Activated CD8-positive, alpha-beta T cell treated with anti-CD3 and anti-CD28 coated beads for 36 hours (primary cell): ENCODE measurements at regions not wholly inside any gene's neighbourhood (a gene's known extent, or its start where the extent isn't known, plus 50 kb on each side); places are given as distances from the start of the nearest gene placed in this dataset.
A peak's percentile ranks its signal among the peaks of the same experiment; 100 is the strongest.

Experiments
- ATAC-seq: fragments of 200-7000 bp; cut with Tn5 transposase; one replicate; pipeline ENCODE4 v1.10.0; 2021; ENCODE audit warnings: mild to moderate bottlenecking, moderate library complexity
- CTCF ChIA-PET: fragments of 350-600 bp; sonication (Branson Sonifier 250); formaldehyde crosslinking; loops from one replicate; lab custom pipeline; 2021; ENCODE audit warnings: antibody characterized with exemption; lab: Charles Lee
- POLR2A ChIA-PET: fragments of 350-600 bp; sonication (Branson Sonifier 250); formaldehyde crosslinking; loops from one replicate; lab custom pipeline; 2021; ENCODE audit warnings: antibody characterized with exemption; lab: Charles Lee
- DNase-seq: peaks from one replicate; pipeline ENCODE4 v3.0.0-alpha.2; 2020
- H3K27ac Mint-ChIP-seq: one replicate; pipeline ENCODE4 v1.8.0; 2021; ENCODE audit warnings: mild to moderate bottlenecking, mixed read lengths
- H3K27me3 Mint-ChIP-seq: one replicate; pipeline ENCODE4 v1.8.0; 2021; ENCODE audit warnings: mixed read lengths
- H3K36me3 Mint-ChIP-seq: one replicate; pipeline ENCODE4 v1.8.0; 2021; ENCODE audit warnings: low read depth, mixed read lengths
- H3K4me1 Mint-ChIP-seq: one replicate; pipeline ENCODE4 v1.8.0; 2021; ENCODE audit warnings: low read depth, mixed read lengths
- H3K4me3 Mint-ChIP-seq: one replicate; pipeline ENCODE4 v1.8.0; 2021; ENCODE audit warnings: mild to moderate bottlenecking, moderate library complexity, mixed read lengths
- H3K9me3 Mint-ChIP-seq: one replicate; pipeline ENCODE4 v1.8.0; 2021; ENCODE audit warnings: mixed read lengths
- CTCF ChIP-seq: fragments of 200-600 bp; IDR thresholded peaks from one replicate; pipeline ENCODE4 v1.8.0; 2022; ENCODE audit warnings: antibody characterized with exemption, mild to moderate bottlenecking
- intact Hi-C: fragments of 100-400 bp; cut with micrococcal nuclease; formaldehyde crosslinking; loops from one replicate; pipeline ENCODE4 v1.10.0; 2022

GRCh38 chr3:106117490-106117858 is 248.7 kb upstream of the CBLB start:
- no peak overlapping the region for H3K4me3 Mint-ChIP-seq
- CTCF ChIA-PET: no interaction called here
- H3K27ac Mint-ChIP-seq: no peak overlapping the region
- no peaks in the 10 kb centered on the region for H3K9me3 Mint-ChIP-seq
- POLR2A ChIA-PET: no interaction called here
- H3K4me1 Mint-ChIP-seq: peaks cover 25% of the 10 kb centered on the region
- no peaks in the 10 kb centered on the region for H3K27me3 Mint-ChIP-seq
- ATAC-seq (no peak), DNase-seq (no peak)
- H3K36me3 Mint-ChIP-seq: peaks cover 3% of the 10 kb centered on the region
- intact Hi-C loops: no loop called here
- TF ChIP-seq CTCF: no peak

GRCh38 chr3:106119614-106120082 is 250.8 kb upstream of the CBLB start:
- intact Hi-C loops: loop anchor here (10.0 kb wide), 1 partner anchor 215 kb away; no protein-coding TSS in a partner anchor
- DNase-seq (peak; percentile 45), ATAC-seq (peak; percentile 96)
- Mint-ChIP-seq H3K4me1 (peaks cover 25% of the 10 kb centered on the region), H3K27ac (peak overlapping the region; percentile 60), H3K4me3 (no peak overlapping the region), H3K9me3 (no peaks in the 10 kb centered on the region), H3K36me3 (peaks cover 3% of the 10 kb centered on the region), H3K27me3 (no peaks in the 10 kb centered on the region)
- ChIA-PET POLR2A (interaction anchor here (0.9 to 1.2 kb wide), 3 partner anchors 252 to 1807 kb away, joined by 3 read pairs; no protein-coding TSS in a partner anchor), CTCF (interaction anchor here (0.9 kb wide), 1 partner anchor 490 kb away, joined by 3 read pairs; no protein-coding TSS in a partner anchor)
- no peak for TF ChIP-seq CTCF

GRCh38 chr3:106120356-106120755 is 251.5 kb upstream of the CBLB start:
- ChIA-PET POLR2A (interaction anchor here (0.9 to 1.2 kb wide), 3 partner anchors 27 to 1806 kb away, joined by 3 read pairs; no protein-coding TSS in a partner anchor), CTCF (interaction anchor here (0.9 kb wide), 1 partner anchor 489 kb away, joined by 3 read pairs; no protein-coding TSS in a partner anchor)
- no peaks in the 10 kb centered on the region for H3K27me3 Mint-ChIP-seq
- H3K36me3 Mint-ChIP-seq: peaks cover 3% of the 10 kb centered on the region
- ATAC-seq (no peak), DNase-seq (no peak)
- intact Hi-C loops: loop anchor here (10.0 kb wide), 1 partner anchor 214 kb away; no protein-coding TSS in a partner anchor
- no peak for TF ChIP-seq CTCF
- no peak overlapping the region for H3K4me3 Mint-ChIP-seq
- H3K27ac Mint-ChIP-seq: peak overlapping the region; percentile 60
- H3K4me1 Mint-ChIP-seq: peaks cover 25% of the 10 kb centered on the region
- no peaks in the 10 kb centered on the region for H3K9me3 Mint-ChIP-seq

GRCh38 chr3:106121491-106122289 is 252.9 kb upstream of the CBLB start:
- DNase-seq (no peak), ATAC-seq (no peak)
- H3K4me3 Mint-ChIP-seq: no peak overlapping the region
- H3K27ac Mint-ChIP-seq: no peak overlapping the region
- peaks cover 25% of the 10 kb centered on the region for H3K4me1 Mint-ChIP-seq
- peaks cover 3% of the 10 kb centered on the region for H3K36me3 Mint-ChIP-seq
- no peaks in the 10 kb centered on the region for H3K9me3 Mint-ChIP-seq
- CTCF ChIA-PET: no interaction called here
- no peak for TF ChIP-seq CTCF
- intact Hi-C loops: loop anchor here (10.0 kb wide), 1 partner anchor 213 kb away; no protein-coding TSS in a partner anchor
- no peaks in the 10 kb centered on the region for H3K27me3 Mint-ChIP-seq
- POLR2A ChIA-PET: no interaction called here

GRCh38 chr3:106124818-106125217 is 256.0 kb upstream of the CBLB start:
- H3K27me3 Mint-ChIP-seq: no peaks in the 10 kb centered on the region
- no peak overlapping the region for H3K27ac Mint-ChIP-seq
- ChIA-PET POLR2A (no interaction called here), CTCF (no interaction called here)
- H3K9me3 Mint-ChIP-seq: no peaks in the 10 kb centered on the region
- ATAC-seq (no peak), DNase-seq (no peak)
- no peak overlapping the region for H3K4me3 Mint-ChIP-seq
- peaks cover 2% of the 10 kb centered on the region for H3K36me3 Mint-ChIP-seq
- H3K4me1 Mint-ChIP-seq: peaks cover 20% of the 10 kb centered on the region
- intact Hi-C loops: loop anchor here (10.0 kb wide), 1 partner anchor 210 kb away; no protein-coding TSS in a partner anchor
- no peak for TF ChIP-seq CTCF
